ENCODE measurements at regions not wholly inside any gene's neighbourhood (a gene's known extent, or its start where the extent isn't known, plus 50 kb on each side); places are given as distances from the start of the nearest gene placed in this dataset.

GRCh38 chr6:163965426-163966348 is 551.2 kb downstream of the QKI start:
- Histone ChIP-seq H3K9me2 (ENCODE audit: insufficient read depth) (no peaks in the 10 kb centered on the region), H4K20me1 (ENCODE audit: insufficient read depth) (no peaks in the 10 kb centered on the region), H3K27me3 (ENCODE audit: insufficient read depth, low read length) (no peaks in the 10 kb centered on the region), H3K4me2 (ENCODE audit: low read length) (no peak overlapping the region), H3K36me3 (ENCODE audit: control insufficient read depth in 1 of 2, insufficient read depth in 2 of 2, low read length in 2 of 2) (no peaks in the 10 kb centered on the region), H3K27ac (ENCODE audit: low read depth, low read length) (no peak overlapping the region), H3K79me2 (ENCODE audit: insufficient read depth, low read length) (no peaks in the 10 kb centered on the region), H3K4me1 (ENCODE audit: control insufficient read depth in 1 of 2, insufficient read depth in 2 of 2, low read length in 2 of 2) (no peaks in the 10 kb centered on the region), H2AFZ (ENCODE audit: low read depth, low read length, poor library complexity, severe bottlenecking) (no peak overlapping the region), H3K4me3 (replicated peaks in 1 of 2; ENCODE audit: low read depth in 1 of 2, low read length in 2 of 2) (no peak overlapping the region), H3K9ac (ENCODE audit: low read length) (no peak overlapping the region), H3K9me3 (ENCODE audit: control insufficient read depth in 1 of 2, insufficient read depth in 1 of 2, low read depth in 1 of 2, low read length in 2 of 2) (no peaks in the 10 kb centered on the region)
- CTCF ChIA-PET, result no interaction called here
- TF ChIP-seq SRF (IDR thresholded peaks at IDR 0.05; ENCODE audit: low read depth) (no peak), TCF7L2 (IDR thresholded peaks at IDR 0.05; ENCODE audit: borderline replicate concordance, extremely low read depth, insufficient read depth, insufficient read length) (no peak), POLR2A (IDR thresholded peaks at IDR 0.05; ENCODE audit: borderline replicate concordance, extremely low read depth, insufficient read depth, insufficient read length) (no peak), SP1 (IDR thresholded peaks at IDR 0.05; ENCODE audit: low read depth) (no peak), REST (IDR thresholded peaks at IDR 0.05; ENCODE audit: low read depth) (no peak), ATF3 (IDR thresholded peaks at IDR 0.05) (no peak), POLR2AphosphoS5 (IDR thresholded peaks at IDR 0.05; ENCODE audit: low read depth, low read length) (no peak), MAX (IDR thresholded peaks at IDR 0.05) (no peak), CEBPB (IDR thresholded peaks at IDR 0.05; ENCODE audit: low read depth) (no peak), ZNF274 (IDR thresholded peaks at IDR 0.05; ENCODE audit: low read depth, low read length) (no peak), CBX3 (IDR thresholded peaks at IDR 0.05; ENCODE audit: low read depth) (no peak), EGR1 (IDR thresholded peaks at IDR 0.05; ENCODE audit: low read depth) (no peak), SIN3A (IDR thresholded peaks at IDR 0.05; ENCODE audit: low read depth) (no peak)
- ATAC-seq (no peak), DNase-seq (ENCODE audit: low read depth, low spot score) (no peak)
- intact Hi-C loops (cut with micrococcal nuclease), result no loop called here
- POLR2A ChIA-PET, result no interaction called here
- BruUV-seq (replicated peaks), result no TSS peak
- RAD21 ChIA-PET (ENCODE audit: low non-redundant PET in 1 of 2, low total read pairs in 2 of 2, uncharacterized antibody in 2 of 2, unreplicated experiment in 2 of 2), result no interaction called here
